ENCODE measurements at regions not wholly inside any gene's neighbourhood (a gene's known extent, or its start where the extent isn't known, plus 50 kb on each side); places are given as distances from the start of the nearest gene placed in this dataset.
A peak's percentile ranks its signal among the peaks of the same experiment; 100 is the strongest.

DNA sequence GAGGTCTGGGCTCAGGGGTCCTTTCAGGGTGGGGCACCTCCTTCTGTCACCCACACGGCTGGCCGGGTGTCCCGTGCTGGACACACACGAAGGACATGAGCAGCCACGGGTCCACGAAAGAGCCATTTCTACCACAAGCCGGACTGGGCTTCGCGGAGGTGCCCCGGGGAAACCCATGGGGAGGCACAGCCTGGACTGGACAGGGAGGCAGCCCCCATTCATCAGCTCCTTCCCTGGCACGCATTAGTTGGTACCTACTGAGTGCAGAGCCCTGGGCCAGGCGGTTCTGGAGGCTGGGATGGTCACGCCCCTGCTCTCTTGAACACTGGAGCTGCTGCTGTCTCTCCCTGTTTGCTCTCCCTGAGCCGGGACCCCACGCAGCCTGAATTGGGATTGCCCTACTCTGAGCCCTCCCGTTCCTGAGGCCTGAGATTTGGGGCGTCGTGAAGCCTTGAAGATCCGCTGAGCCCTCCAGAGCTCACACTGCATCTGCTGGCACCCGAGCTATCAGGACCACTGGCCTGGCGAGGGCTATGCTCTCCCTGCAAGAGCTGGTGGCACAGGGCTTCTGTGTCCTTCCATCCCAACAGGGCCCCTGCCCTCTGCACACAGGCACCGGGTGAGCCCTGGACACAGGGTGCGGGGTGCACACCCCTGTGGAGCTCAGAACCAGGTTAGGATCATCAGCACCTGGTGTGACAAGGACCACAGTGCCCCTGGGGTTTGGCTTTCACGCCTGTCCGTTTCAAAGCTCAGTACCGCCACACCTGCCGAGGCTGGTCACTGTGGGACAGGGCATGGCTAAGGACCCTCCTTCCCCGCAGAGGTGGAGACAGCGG lies 84.6 kb downstream of the MYEOV start:
- no peak for DNase-seq (ENCODE audit: low spot score)

DNA sequence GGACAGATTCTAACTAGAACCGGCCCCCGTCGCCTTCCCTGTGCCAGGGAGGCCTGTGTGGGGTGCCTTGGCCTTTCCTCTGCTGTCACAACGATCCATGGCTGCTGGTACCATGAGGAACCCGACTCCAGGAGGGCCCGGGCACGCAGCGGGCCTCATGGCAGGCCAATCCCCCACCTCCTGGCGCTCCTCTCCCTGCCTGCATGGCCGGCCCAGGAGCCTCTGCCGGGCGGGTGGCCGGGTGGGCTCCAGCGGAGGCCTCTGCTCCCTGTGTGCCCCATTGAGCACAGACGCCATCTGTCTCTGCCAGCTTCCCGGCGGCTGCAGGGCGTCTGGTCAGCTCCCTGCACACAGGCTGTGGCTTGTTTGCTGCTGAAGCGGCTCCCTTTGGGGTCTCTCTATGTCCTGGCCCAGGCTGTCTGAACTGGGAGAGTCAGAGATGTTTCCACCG lies 86.5 kb downstream of the MYEOV start:
- DNase-seq (ENCODE audit: low spot score): no peak

DNA sequence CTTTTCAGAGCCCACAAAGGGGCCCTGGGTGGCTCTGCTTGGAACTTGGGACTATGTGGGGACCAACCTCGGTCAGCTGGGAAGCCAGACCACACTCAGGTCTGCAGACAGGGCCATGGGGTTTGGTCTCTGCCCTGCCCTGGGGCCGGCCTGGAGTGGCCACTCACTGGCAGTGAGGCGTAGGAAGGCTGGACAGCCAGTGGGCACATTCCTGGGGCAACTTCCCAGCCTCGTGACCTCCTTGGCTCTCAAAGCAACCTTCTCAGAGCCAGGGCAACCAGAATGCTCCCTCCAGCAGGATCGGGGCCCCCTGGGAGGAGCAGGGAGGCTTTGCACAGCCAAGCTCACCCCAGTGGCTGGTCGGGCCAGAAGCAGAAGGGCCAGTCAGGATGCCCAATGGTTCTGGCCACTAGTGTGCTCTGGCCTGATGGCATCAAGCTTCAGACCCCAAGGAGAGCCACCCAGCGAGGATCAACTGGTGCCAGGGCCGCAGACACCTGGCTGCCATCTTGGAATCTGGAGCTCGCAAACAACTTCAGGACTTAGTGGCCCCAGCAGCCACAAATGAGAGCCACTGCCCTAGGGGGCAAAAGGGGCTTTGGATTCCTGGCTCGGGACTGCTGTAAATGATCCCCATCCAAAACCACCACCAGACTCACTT lies 87.1 kb downstream of the MYEOV start:
- no peak for DNase-seq (ENCODE audit: low spot score)

DNA sequence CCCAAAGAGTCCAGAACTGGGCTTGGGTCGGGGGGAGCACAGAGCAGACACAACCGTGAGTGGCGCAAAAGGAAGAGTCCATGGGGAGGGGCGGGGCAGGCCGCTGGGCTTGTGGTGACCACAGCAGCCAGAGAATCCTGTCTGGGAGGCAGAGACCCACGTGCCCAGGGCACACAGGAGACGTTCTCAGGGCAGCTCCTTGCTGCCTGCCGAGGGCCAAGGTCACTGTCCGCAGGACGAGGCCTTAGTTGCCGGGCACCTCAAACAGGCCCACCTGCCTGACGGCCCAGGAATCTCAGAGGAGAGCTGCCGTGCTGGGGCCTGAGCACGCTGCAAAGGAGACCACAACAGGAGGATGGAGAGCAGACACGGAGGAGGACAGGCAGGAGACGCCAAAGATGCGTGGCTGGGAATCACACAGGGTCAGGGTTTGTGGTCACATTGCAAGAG lies 87.8 kb downstream of the MYEOV start:
- DNase-seq (ENCODE audit: low spot score): no peak

DNA sequence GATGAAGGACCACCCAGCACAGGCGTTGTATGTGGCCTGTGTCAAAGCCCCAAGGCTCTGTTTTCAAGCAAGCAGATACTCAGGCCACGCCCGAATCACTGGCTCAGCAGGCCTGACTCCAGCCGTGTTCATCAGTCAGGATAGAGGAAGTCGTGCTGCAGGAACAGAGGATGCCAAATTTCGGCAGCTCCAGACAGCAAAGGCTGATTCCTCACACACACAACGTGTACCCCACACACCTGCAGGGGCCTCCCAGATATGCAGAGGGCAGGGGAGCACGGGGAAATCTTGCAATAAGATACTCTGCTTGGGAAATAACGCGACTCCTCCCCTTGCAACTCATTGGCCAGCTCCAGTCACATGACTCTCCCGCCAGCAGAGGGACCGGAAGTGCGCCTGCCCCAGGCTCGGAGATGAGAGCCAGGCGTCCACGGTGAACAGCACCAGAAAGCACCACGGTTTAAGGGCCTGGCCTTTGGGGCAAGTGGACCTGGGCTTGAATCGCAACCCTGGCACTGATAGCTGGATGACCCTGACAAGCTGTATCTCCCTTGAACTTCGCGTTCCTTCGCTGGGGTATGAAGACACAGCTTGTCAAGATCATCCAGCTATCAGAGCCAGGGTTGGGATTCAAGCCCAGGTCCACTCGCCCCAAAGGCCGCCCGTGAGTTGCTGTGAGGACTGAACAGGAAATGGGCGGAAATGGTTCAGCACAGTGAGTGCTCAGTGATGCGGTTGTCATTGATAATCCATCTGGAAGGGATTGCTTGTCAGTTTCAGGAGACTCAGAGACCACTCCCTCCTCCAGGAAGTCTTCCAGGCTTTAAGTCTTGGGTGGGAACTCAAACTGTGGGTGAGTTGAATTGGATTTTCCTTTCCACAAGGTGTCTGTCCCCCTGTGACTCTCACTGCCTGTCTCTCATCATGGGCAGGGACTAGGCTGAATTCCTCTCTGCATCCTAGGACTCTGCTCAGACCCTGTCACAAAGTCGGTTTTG lies 88.5 kb downstream of the MYEOV start:
- peak; percentile 99 for DNase-seq (ENCODE audit: low spot score)

DNA sequence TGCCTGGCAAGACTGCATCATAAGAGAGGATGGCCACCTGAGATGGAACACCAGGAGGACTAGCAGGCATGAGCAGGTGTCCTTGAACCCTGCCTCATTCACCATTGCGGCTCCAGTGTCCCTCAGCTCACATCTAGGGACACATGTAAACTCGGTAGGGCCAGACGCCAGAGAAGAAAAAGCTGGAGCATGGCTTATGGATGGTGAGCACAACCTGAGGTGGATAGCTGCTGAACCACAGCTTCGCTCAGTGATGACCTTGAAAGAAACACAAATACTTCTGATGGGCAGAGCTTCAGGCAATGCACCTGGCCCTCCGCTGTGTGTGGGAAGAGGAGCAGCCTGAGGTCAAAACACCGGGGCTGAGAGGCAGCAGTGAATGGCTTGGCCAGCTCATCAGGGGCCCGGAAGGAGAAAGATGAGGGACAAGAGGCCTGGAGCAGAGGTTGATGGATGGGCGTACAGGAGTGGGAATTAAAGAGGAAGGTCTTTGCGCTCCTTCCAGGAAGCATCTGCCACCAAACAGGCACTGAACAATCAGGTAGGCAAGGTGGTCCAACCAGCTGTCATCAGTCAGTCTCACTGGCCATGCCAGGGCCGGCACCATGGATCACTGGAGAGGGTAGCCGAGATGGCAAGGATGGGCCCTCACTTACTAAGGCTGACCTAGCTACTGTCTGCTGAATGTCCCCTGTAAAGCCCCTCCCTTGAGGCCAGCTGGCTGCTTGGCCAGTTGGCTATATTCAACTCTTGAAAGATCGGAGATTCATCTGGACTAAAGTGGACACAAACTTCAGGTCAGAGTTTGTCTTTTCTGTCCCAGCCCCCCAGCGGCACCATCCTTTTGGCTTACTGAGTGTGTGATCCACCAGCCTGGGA lies 89.7 kb downstream of the MYEOV start:
- no peak for DNase-seq (ENCODE audit: low spot score)

DNA sequence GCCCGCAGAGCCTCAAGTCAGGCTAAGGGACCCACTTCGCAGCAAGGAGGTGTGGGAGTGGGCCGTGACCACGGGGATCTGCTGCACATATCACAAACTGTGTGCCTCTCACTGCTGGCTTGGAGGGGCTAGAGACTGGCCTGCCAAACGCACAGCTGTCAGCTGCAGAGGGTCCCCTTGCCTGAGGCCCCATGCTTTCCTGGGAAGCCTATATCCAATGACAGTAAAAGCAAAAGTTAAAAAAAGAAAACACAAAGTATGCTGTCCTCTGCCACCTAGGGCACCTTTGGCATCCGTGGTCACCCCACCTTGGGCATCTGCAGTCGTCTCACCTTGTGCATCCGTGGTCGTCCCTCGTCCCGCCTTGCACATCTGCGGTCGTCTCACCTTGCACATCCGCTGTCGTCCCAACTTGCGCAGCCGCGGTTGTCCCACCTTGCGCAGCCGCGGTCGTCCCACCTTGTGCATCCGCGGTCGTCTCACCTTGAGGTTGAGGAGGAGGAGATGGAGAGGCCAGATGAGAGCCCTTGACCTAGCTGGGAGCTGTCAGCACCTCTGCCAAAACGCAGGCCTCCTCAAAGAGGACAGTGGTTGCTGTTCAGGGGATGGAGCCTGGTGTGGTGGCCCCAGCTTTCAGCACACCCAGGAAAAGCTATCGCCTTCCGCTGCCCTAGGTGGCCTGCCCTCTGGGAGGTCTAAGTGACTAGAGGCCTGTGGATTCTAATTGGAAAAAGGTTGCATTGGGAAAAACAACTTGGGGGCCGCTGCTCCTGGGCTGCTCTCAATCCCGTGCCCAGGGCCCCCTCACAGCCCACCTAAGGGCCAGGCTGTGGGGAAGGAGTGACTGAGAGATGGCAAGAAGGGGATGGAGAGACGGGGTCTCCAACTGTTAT lies 90.5 kb downstream of the MYEOV start:
- no peak for DNase-seq (ENCODE audit: low spot score)

DNA sequence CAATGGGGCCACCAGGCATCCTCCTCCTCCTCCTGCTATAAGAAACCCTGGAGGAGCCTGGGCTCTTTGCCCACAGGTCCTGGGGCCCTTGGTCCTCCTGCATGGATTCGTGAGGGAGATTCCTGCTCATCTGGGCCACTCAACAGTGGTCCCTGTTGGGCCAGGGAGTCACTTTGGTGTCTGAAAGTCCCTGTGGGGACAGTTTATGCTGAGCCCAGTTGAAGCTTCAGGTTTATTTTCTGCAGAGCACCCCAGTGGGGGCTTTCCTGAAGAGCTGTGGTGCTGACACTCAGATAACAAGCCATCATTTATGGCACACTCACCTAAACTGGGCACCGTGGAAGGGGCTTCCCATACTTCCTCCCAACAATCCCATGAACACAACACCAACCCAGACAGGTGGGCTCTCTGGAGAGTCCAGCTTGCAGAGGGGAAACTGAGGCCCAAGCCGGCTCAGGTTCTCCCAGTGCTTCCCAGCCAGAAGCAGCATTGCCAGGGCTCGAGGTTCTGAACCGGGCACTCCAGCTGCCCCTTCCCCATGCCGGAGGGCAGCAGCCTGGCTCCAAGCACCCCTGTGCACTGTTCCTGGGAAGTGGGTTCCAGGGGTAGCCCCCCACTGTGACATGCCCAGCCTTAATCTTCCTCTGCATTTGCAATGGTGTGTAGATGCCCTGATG lies 91.3 kb downstream of the MYEOV start:
- no peak for DNase-seq (ENCODE audit: low spot score)

DNA sequence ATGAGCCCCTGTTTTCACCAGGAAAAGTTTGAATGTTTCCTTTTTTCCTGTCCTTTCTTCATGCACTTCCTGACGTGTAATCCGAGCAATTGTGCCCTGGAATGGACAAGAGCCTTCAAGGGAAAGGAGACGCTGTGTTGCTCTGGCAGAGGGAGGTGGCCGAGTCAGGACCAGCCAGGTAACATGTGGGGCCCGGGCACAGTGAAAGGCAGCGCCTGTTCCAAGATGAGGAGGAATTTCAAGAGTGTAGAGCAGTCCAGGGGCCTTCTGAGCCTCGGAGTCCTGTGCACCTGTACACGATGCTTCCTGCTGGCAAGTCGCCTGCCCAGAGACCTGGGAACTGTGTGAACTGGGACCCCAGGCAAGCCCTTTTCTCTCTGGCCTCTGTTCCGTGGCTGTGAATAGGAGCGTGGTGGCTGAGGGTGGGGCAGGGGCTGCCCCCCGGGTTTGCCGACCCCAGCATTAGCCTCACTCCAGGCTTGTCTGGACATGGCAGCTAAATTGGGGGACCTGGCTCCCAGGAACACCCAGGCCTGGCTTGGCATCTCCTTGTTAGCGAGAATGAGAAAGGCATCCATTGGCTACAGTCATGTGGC lies 92.0 kb downstream of the MYEOV start:
- no peak for DNase-seq (ENCODE audit: low spot score)

DNA sequence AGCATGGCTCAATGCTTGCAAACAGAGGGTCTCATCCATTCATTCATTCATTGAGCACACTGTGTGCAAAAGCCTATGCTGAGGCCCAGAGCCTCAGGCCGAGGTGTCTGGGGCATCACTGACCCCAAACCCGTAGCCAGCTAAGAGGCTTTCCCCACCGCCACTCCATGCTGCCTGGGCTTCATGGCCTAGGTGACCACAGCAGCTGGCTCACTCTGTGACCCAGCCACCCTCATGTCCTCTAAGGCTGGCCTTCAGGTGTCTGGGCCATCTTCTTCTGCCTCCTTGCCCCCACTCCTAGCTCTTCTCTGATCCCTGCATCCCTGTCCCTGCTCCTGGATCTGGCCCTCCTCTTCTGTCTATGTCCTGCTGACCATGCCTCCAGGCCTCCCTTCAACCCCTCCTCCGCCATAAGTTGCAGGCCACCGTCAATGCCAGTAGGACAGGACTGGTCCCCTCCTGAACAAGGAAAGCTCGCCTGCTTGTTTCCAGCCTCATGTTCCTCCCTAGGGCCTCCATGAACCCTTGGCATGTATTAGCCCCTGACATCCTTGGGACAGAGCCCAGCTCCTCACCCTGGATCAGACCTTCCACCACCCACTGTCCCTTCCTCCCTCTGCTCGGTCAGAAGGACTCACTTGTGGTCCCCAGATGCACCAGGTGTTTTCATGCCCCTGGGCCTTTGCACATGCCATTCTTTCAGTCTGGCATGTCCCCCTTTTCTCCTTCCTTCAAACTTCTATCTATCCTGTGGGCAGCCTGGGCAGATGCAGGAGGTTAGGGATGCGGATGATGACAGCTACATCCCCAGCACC lies 92.8 kb downstream of the MYEOV start:
- no peak for DNase-seq (ENCODE audit: low spot score)

DNA sequence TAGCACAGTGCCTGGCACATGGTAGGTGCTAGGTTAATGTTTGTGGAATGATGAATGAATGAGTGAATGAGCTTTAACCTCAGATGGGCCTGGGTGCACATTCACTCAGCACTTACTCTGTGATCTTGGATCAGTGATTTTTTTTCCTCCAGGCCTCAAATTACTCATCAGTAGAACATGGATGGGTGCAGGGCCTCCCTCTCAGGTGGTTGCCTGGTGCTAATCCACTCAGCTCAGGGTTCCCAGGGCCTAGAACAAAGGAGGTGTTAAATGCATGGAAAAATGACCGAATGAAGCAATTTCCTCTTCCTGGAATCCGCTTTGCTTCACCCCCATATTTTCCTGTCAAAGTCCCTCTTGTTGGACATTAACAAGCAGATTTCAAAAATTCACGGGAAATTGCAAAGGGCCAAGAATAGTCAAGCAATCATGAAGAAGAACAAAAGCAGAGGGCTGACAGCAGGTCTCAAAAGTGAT lies 93.5 kb downstream of the MYEOV start:
- no peak for DNase-seq (ENCODE audit: low spot score)

DNA sequence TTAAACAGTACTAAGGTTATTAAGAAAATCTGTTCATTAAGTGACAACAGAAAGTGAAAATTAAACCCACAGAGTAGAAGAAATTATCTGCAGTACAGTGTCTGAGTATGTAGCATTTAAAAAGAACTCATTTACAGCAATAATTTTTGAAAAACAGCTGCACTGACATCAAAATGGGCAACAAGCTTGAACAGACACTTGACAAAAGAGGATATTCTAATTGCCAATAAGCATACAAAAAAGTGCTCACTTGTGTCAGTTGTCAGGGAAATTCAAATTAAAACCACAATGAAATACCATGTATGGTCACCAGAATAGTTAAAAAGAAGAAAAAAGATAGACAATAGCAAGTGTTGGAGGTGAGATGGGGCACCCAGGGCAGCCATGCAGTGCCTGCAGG lies 93.3 kb upstream of the LINC01488 start:
- DNase-seq (ENCODE audit: low spot score): no peak

DNA sequence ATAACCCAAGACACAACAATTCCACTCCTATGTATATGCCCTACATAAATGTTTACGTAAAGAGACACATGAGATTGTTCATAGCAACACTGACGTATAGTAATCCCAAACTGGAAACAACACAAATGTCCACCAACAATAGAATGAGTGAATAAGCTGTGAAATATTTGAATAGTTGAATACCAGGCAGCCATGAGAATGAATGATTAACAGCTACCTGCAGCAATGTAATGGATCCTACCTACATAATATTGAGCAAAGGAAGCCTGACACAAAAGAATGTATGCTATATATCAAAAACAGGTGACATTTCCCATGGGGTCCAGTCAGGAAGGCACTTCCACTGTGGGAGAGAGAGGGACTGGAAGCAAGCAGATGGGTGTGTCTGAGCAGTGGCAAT lies 92.8 kb upstream of the LINC01488 start:
- no peak for DNase-seq (ENCODE audit: low spot score)

DNA sequence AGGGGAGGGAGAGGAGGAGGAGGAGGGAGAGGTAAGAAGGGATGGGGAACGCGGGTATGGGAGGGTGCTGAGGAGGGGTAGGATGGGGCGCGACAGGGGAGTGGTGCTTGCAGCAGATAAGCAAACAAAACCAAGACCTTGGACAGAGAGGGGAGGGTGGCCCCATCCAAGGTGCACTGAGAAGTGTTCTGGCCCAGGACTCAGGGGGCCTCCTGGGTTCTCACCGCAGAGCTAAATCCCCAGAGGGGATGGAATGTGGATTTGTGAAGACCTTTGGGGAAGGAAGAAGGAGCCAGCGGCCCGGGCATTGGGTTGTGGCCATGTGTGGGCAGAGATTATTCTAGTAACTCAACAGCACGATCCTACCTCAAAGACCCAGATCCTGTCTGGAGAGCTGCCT lies 90.9 kb upstream of the LINC01488 start:
- DNase-seq (ENCODE audit: low spot score): no peak

DNA sequence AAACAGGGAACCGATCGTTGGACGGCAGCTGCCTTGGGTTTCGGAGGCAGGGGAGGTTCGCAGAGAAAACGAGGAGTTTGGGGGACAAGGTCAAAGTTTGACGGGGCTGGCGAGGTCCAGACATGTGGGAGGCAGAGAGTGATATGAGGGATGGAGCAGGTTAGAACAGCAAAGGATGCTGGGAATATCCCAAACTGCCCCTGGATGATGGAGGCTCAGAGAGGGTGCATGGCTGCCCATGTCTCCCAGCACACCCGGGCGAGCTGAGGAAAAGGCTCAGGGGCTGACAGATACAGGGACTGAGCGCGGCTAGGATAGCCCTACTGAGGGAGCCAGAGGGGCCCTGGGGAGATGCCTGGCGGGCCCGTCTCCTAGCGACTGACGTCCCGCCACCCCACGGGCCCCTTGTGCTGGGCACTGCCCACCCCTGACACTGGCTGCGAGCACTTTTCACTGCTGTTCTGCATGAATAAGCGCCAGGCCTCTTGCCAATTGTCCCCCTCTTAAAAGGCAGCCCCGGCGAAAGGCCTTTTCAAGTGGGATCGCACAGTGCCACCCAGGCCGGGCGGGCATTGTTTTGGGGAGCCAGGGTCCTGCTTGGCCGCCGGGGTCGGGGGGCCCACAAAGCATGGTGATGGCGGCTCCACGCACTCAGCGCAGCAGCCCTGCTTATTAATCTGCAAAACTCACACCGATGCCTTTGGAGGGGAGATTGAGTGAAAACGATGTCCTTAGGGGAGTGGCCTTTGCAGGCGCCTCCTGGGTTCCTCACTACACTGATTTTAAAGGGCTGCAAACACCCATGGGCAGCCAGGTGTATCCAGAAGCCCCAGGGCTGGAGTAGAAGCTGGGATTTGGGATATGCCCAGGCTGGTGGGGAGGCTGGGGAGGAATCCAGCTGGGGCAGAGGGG lies 90.0 kb upstream of the LINC01488 start:
- no peak for DNase-seq (ENCODE audit: low spot score)

DNA sequence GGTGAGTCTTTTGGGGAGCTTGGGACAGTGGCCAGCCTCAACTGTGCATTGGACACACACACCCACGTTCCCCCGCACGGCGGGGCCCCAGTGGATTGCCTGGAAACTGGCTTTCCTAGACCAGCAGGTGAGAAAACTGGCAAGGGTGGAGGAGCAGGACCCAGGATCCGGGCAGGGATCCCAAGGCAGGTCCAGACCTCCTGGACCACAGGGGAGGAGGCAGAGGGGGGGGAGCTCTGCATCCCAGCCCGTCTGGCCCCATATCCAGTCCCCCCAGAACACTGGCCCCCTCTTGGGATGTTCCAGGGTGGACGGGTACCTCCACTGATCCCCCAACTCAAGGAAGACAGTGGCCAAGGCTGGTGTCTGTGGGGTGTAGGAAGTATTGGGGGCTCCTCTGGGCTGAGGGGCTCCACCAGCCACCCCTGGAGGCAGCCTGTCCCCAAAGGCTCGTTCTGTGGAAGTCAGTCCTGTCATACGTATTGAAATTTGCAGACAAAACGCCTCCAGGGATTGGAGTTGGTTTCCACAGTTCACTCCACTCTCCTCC lies 89.3 kb upstream of the LINC01488 start:
- DNase-seq (ENCODE audit: low spot score): no peak

All from hepatic stellate cell (primary cell).